ENCODE measurements at regions not wholly inside any gene's neighbourhood (a gene's known extent, or its start where the extent isn't known, plus 50 kb on each side); places are given as distances from the start of the nearest gene placed in this dataset.

- DNase-seq (ENCODE audit: low read depth): no peak
- no peak overlapping the region for H3K4me3 ChIP-seq (ENCODE audit: control insufficient read depth, low read depth, low read length)
- no peak for TF ChIP-seq CTCF (conservative IDR thresholded peaks at IDR 0.05; ENCODE audit: control insufficient read depth, insufficient read depth, low read depth, low read length)
These were observed 1090.9 kb downstream of the PCDH9 start for GRCh38 chr13:66139250-66139649.

- no peak overlapping the region for H3K4me3 ChIP-seq (ENCODE audit: control insufficient read depth, low read depth, low read length)
- no peak for TF ChIP-seq CTCF (conservative IDR thresholded peaks at IDR 0.05; ENCODE audit: control insufficient read depth, insufficient read depth, low read depth, low read length)
- no peak for DNase-seq (ENCODE audit: low read depth)
These were observed 1091.8 kb downstream of the PCDH9 start for GRCh38 chr13:66138172-66138811.

DNA sequence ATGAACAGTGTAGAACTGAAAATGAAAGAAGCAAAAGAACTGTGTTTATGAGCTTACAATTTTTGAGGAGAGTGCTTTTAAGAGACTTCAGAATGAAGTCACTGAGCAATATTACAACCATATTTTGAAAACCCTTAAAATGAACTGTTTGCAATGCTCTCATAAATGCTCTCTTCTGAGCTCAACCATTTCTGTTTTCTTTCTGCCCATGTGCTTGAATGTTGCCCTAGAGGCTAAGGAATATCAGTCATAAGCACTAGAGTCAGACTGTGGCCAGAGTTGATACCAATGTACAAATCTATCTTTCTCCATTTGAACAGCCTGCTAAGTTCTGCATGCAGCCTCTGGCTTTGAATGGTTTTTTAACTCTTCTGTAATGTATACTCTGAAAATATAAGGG, 1092.8 kb downstream of the PCDH9 start:
- H3K4me3 ChIP-seq (ENCODE audit: control insufficient read depth, low read depth, low read length): no peak overlapping the region
- no peak for TF ChIP-seq CTCF (conservative IDR thresholded peaks at IDR 0.05; ENCODE audit: control insufficient read depth, insufficient read depth, low read depth, low read length)
- DNase-seq (ENCODE audit: low read depth): no peak

DNA sequence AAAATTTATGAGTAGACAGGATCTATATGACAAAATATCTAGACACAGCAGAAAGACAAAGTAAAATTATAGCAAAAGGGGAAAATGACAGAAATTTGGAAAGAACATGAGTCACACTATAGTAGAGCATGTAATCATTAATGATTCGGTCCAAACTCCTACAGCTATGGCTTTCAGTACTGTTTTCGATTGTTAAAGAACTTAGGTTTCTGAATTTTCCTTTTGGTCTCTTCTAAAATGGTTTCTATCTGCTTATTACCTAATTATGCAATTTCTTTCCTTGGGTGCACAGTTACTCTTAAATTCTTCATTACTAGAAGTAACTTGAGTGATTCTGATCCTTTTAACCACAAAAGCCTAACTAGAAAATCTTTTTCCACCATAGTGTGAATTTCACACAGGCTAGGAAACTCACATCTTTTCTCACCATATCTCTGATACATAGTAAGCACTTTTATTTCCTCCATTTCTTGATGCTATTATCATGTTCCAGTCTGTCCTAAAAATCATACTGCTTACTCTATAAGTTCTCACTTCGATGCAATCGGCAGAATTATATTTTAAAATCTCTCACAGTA, 1101.4 kb downstream of the PCDH9 start:
- no peak overlapping the region for H3K4me3 ChIP-seq (ENCODE audit: control insufficient read depth, low read depth, low read length)
- TF ChIP-seq CTCF (conservative IDR thresholded peaks at IDR 0.05; ENCODE audit: control insufficient read depth, insufficient read depth, low read depth, low read length): no peak
- DNase-seq (ENCODE audit: low read depth): no peak

DNA sequence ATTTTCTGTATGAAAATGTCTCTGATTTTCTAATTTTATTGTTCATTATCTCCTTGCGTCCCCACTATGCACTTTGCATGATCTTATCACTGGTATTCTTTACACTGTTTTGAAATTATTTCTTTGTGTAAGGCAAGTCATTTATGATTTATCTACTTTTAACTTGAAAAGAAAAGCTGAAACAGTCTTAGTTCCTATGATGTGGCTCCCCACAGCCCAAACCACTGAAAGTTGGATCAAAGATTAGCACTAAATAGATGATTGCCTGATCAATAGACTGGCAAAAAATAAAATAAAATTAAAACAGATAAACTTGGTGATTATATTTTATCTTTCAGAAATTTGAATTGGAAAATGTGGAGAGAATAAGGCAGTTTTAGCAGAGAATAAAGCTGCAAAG, 1101.9 kb downstream of the PCDH9 start:
- H3K4me3 ChIP-seq (ENCODE audit: control insufficient read depth, low read depth, low read length): no peak overlapping the region
- no peak for DNase-seq (ENCODE audit: low read depth)
- no peak for TF ChIP-seq CTCF (conservative IDR thresholded peaks at IDR 0.05; ENCODE audit: control insufficient read depth, insufficient read depth, low read depth, low read length)

GRCh38 chr13:66117563-66117962, 1112.6 kb downstream of the PCDH9 start:
- no peak for DNase-seq (ENCODE audit: low read depth)
- no peak for TF ChIP-seq CTCF (conservative IDR thresholded peaks at IDR 0.05; ENCODE audit: control insufficient read depth, insufficient read depth, low read depth, low read length)
- H3K4me3 ChIP-seq (ENCODE audit: control insufficient read depth, low read depth, low read length): no peak overlapping the region

Data from fibroblast of mammary gland (primary cell).